Fibroblast of lung (primary cell): ENCODE measurements at regions not wholly inside any gene's neighbourhood (a gene's known extent, or its start where the extent isn't known, plus 50 kb on each side); places are given as distances from the start of the nearest gene placed in this dataset.

Source experiments
- DNase-seq, 2 donors: peaks; one replicate each; pipeline versions ENCODE4 v3.0.0 to v3.0.0-alpha.2; 2010; ENCODE audit warnings: low read depth in 2 of 2
- H2AFZ ChIP-seq: 2 replicates; pipeline ENCODE4 v1.5.1; 2012; ENCODE audit warnings: low read length, control low read depth, inconsistent platforms
- H3K27ac ChIP-seq: 2 replicates; pipeline ENCODE4 v1.5.1; 2011; ENCODE audit warnings: low read length, control low read depth; ENCODE audit not compliant: insufficient read depth
- H3K27me3 ChIP-seq: 2 replicates; pipeline ENCODE4 v1.5.1; 2011; ENCODE audit warnings: mild to moderate bottlenecking, low read length; ENCODE audit not compliant: control insufficient read depth, insufficient read depth
- H3K36me3 ChIP-seq: 2 replicates; pipeline ENCODE4 v1.5.1; 2011; ENCODE audit warnings: low read length; ENCODE audit not compliant: control insufficient read depth, insufficient read depth
- H3K4me1 ChIP-seq: 2 replicates; pipeline ENCODE4 v1.5.1; 2011; ENCODE audit warnings: low read length; ENCODE audit not compliant: control insufficient read depth, insufficient read depth; ENCODE audit errors: extremely low read depth
- H3K4me2 ChIP-seq: 2 replicates; pipeline ENCODE4 v1.5.1; 2011; ENCODE audit warnings: low read length, control low read depth; ENCODE audit not compliant: insufficient read depth; ENCODE audit errors: extremely low read depth
- H3K4me3 ChIP-seq, 4 experiments: fragments of 200-600 bp in 1 of 4; sonication (generic) in 1 of 4; replicated peaks in 1 of 4; 2 replicates each; pipeline ENCODE4 v1.5.1; 2011 to 2016; ENCODE audit warnings: low read length in 4 of 4, low read depth in 3 of 4, mild to moderate bottlenecking in 3 of 4, control low read depth in 2 of 4, inconsistent platforms in 1 of 4, mixed read lengths in 1 of 4; ENCODE audit not compliant: insufficient read depth in 1 of 4; ENCODE audit errors: control extremely low read depth in 1 of 4
- H3K79me2 ChIP-seq: 2 replicates; pipeline ENCODE4 v1.5.1; 2012; ENCODE audit warnings: mild to moderate bottlenecking, low read length, inconsistent platforms; ENCODE audit not compliant: control insufficient read depth, insufficient read depth
- H3K9ac ChIP-seq: 2 replicates; pipeline ENCODE4 v1.5.1; 2011; ENCODE audit warnings: mild to moderate bottlenecking, low read length, control low read depth; ENCODE audit not compliant: insufficient read depth
- H3K9me3 ChIP-seq: 2 replicates; pipeline ENCODE4 v1.5.1; 2012; ENCODE audit warnings: low read depth, low read length; ENCODE audit not compliant: control insufficient read depth, insufficient read depth
- H4K20me1 ChIP-seq: 2 replicates; pipeline ENCODE4 v1.5.1; 2011; ENCODE audit warnings: low read length; ENCODE audit not compliant: control insufficient read depth, insufficient read depth; ENCODE audit errors: extremely low read depth
- EZH2 ChIP-seq: IDR thresholded peaks from 2 replicates; pipeline ENCODE4 v1.5.1; 2012; ENCODE audit warnings: low read length, control low read depth, mild to moderate bottlenecking; ENCODE audit errors: missing control alignments
- TF ChIP-seq, protein P1 (sequence below), 2 donors: IDR thresholded peaks in 1 of 2; conservative IDR thresholded peaks in 1 of 2; 1 replicate in 1 of 2; 2 replicates in 1 of 2; pipeline ENCODE4 v1.5.1; 2011 to 2012; ENCODE audit warnings: low read length in 2 of 2, control low read depth in 1 of 2, inconsistent platforms in 1 of 2, low read depth in 1 of 2, mild to moderate bottlenecking in 1 of 2

DNA sequence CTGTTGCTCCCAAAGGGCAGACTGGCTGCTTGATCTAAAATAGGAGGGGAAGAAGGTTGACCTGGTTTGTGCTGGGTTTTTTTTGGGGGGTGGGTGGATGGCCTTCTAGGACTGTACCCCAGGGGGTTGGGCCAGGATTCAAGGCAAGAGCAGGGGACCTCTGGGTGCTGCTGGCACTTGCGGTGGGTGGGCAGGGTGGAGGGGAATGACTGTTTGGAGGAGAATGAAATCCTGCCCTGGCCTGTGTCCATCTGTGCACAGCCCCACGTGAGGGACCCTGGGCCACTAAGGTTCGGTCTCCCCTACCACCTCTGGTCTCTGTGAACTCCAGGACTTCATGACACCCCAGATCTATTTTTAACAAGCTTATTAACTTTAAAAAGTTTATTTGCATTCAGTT, 414.2 kb downstream of the PTPRU start:
- no peaks in the 10 kb centered on the region for H3K36me3 ChIP-seq
- no peak overlapping the region for H2AFZ ChIP-seq
- no peaks in the 10 kb centered on the region for H4K20me1 ChIP-seq
- H3K27ac ChIP-seq = no peak overlapping the region
- DNase-seq = no peak
- no peak overlapping the region for H3K9ac ChIP-seq
- TF ChIP-seq, protein P1, sequence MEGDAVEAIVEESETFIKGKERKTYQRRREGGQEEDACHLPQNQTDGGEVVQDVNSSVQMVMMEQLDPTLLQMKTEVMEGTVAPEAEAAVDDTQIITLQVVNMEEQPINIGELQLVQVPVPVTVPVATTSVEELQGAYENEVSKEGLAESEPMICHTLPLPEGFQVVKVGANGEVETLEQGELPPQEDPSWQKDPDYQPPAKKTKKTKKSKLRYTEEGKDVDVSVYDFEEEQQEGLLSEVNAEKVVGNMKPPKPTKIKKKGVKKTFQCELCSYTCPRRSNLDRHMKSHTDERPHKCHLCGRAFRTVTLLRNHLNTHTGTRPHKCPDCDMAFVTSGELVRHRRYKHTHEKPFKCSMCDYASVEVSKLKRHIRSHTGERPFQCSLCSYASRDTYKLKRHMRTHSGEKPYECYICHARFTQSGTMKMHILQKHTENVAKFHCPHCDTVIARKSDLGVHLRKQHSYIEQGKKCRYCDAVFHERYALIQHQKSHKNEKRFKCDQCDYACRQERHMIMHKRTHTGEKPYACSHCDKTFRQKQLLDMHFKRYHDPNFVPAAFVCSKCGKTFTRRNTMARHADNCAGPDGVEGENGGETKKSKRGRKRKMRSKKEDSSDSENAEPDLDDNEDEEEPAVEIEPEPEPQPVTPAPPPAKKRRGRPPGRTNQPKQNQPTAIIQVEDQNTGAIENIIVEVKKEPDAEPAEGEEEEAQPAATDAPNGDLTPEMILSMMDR (conservative IDR thresholded peaks at IDR 0.05 in 1 of 2, IDR thresholded peaks at IDR 0.05 in 1 of 2; ENCODE audit: low read depth in 1 of 2, low read length in 2 of 2) = no peak
- TF ChIP-seq EZH2 = no peak
- no peaks in the 10 kb centered on the region for H3K79me2 ChIP-seq
- no peak overlapping the region for H3K4me3 ChIP-seq
- H3K9me3 ChIP-seq = no peaks in the 10 kb centered on the region
- H3K4me2 ChIP-seq = no peak overlapping the region
- H3K4me1 ChIP-seq = no peaks in the 10 kb centered on the region
- no peaks in the 10 kb centered on the region for H3K27me3 ChIP-seq

DNA sequence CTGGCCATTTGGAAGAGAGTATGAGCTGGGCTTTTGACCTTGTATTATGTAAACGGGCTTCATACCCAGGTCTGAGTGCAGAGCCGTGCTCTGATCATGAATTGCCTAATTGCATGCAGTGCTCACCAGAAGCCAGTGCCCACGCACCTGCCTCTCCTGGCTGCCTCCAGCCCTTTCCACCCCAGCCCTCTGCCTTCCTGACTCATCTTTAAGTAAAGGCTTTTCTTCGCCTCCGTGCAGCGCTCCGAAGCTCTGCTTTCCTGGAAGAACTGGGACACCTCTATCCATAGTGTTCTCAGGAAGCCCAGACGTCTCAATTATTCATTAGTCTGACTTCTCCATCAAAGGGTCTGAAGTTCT, 413.7 kb downstream of the PTPRU start:
- TF ChIP-seq, protein P1 (conservative IDR thresholded peaks at IDR 0.05 in 1 of 2, IDR thresholded peaks at IDR 0.05 in 1 of 2; ENCODE audit: low read depth in 1 of 2, low read length in 2 of 2) = no peak
- no peak for TF ChIP-seq EZH2
- Histone ChIP-seq H2AFZ (no peak overlapping the region), H3K36me3 (no peaks in the 10 kb centered on the region), H3K4me1 (no peaks in the 10 kb centered on the region), H4K20me1 (no peaks in the 10 kb centered on the region), H3K9ac (no peak overlapping the region), H3K9me3 (no peaks in the 10 kb centered on the region), H3K4me2 (no peak overlapping the region), H3K79me2 (no peaks in the 10 kb centered on the region), H3K27ac (no peak overlapping the region), H3K4me3 (no peak overlapping the region), H3K27me3 (no peaks in the 10 kb centered on the region)
- no peak for DNase-seq

DNA sequence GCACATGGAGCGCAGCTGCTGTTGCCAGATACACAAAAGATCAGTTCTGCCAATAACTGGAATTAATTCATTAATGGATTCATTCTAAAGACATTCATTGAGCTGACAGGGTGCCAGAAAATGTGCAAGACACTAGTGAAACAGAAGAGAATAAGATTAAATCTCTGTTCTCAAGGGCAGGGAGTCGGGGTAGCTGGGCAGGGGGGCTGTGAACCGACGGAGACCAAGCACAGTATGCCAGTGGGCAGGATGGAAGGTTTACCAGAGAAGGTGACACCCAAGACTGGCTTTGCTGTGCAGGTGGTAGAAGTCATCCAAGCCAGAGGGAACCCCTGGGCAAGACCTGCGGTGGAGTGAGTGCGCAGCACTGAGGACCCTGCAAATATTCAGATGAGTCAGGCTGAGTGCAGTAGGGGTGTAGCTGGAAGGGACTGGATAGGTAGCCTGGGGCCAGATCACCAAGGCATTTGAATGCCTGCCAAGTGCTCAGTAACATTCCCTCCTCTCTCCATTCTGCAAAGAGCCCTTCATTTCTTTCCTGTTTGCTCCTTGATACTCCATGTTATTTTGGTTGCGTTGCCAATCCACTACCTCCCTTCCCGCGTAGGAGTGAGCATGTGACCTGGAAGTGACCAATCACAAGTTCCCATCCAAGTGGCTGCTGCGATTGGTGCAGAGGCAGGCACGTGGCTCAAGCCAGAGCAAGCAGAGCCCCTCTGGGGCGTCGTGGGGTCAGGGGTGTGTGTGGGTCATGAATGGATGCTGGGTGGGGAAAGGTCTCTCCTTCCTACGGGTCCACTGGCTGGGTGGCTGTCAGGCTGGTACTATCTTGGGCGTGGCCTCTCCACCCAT, 413.1 kb downstream of the PTPRU start:
- Histone ChIP-seq H3K4me2 (no peak overlapping the region), H4K20me1 (no peaks in the 10 kb centered on the region), H3K79me2 (no peaks in the 10 kb centered on the region), H3K36me3 (no peaks in the 10 kb centered on the region), H3K4me1 (no peaks in the 10 kb centered on the region), H3K9me3 (no peaks in the 10 kb centered on the region), H3K9ac (no peak overlapping the region), H3K4me3 (no peak overlapping the region), H3K27me3 (no peaks in the 10 kb centered on the region), H3K27ac (no peak overlapping the region), H2AFZ (no peak overlapping the region)
- no peak for TF ChIP-seq EZH2
- TF ChIP-seq, protein P1 (conservative IDR thresholded peaks at IDR 0.05 in 1 of 2, IDR thresholded peaks at IDR 0.05 in 1 of 2; ENCODE audit: low read depth in 1 of 2, low read length in 2 of 2) = no peak
- DNase-seq = peak in 1 of 2 donors; percentile 37
